ENCODE measurements at regions not wholly inside any gene's neighbourhood (a gene's known extent, or its start where the extent isn't known, plus 50 kb on each side); places are given as distances from the start of the nearest gene placed in this dataset.

- Histone ChIP-seq H2AK5ac (ENCODE audit: low read depth, low read length) (no peak overlapping the region), H3K79me1 (ENCODE audit: low read depth in 1 of 2, low read length in 2 of 2) (no peaks in the 10 kb centered on the region), H2BK5ac (ENCODE audit: low read depth, low read length, poor library complexity, severe bottlenecking) (no peak overlapping the region), H2BK20ac (ENCODE audit: low read depth, low read length) (no peak overlapping the region), H3K4me1 (ENCODE audit: control insufficient read depth, insufficient read depth, low read length) (no peaks in the 10 kb centered on the region), H4K5ac (ENCODE audit: low read depth, low read length) (no peak overlapping the region), H3K56ac (ENCODE audit: extremely low read depth, insufficient read depth, low read length) (no peak overlapping the region), H3K23ac (ENCODE audit: low read depth, low read length) (no peak overlapping the region), H3K4me2 (ENCODE audit: low read depth, low read length) (no peak overlapping the region), H4K20me1 (ENCODE audit: insufficient read depth, low read length) (no peaks in the 10 kb centered on the region), H2AK9ac (replicated peaks; ENCODE audit: low read depth, low read length, poor library complexity) (no peak overlapping the region), H3K27me3 (ENCODE audit: control insufficient read depth, insufficient read depth, low read length) (no peaks in the 10 kb centered on the region), H2AFZ (replicated peaks; ENCODE audit: low read length, poor library complexity) (no peak overlapping the region), H3K36me3 (ENCODE audit: control insufficient read depth, insufficient read depth, low read length) (no peaks in the 10 kb centered on the region), H3K9me3 (ENCODE audit: control insufficient read depth, insufficient read depth, low read length) (peaks cover 6% of the 10 kb centered on the region; the same call in 1 of the 2 replicates), H3K4me3 (ENCODE audit: insufficient read depth, low read depth, low read length) (no peak overlapping the region), H4K91ac (ENCODE audit: insufficient read depth, low read depth, low read length) (no peak overlapping the region), H3K9me1 (ENCODE audit: insufficient read depth, low read length) (no peaks in the 10 kb centered on the region), H3K14ac (replicated peaks; ENCODE audit: low read depth, low read length) (no peak overlapping the region), H3K27ac (ENCODE audit: insufficient read depth, low read length) (no peak overlapping the region), H3K9ac (ENCODE audit: low read depth, low read length) (no peak overlapping the region), H2BK120ac (ENCODE audit: low read depth, low read length) (no peak overlapping the region), H4K8ac (ENCODE audit: low read depth in 2 of 2, low read length in 2 of 2) (no peak overlapping the region), H3K18ac (ENCODE audit: low read depth, low read length) (no peak overlapping the region), H2BK15ac (ENCODE audit: low read depth, low read length) (no peak overlapping the region), H3K4ac (ENCODE audit: low read depth, low read length) (no peak overlapping the region)
- ATAC-seq (ENCODE audit: low read depth) (no peak), DNase-seq (no peak)
- intact Hi-C loops (cut with micrococcal nuclease) = no loop called here
- ChIA-PET CTCF (no interaction called here), POLR2A (ENCODE audit: unreplicated experiment) (no interaction called here)
- no peak for TF ChIP-seq RAD21 (IDR thresholded peaks at IDR 0.05; ENCODE audit: low read length)
- TF ChIP-seq RCOR1 (IDR thresholded peaks at IDR 0.05; ENCODE audit: insufficient replicate concordance, low read length) = no peak
- TF ChIP-seq SMC3 (IDR thresholded peaks at IDR 0.05; ENCODE audit: low read depth, low read length) = no peak
- WGBS, 2 experiments (ENCODE audit: extremely low coverage in 2 of 2, insufficient read length in 1 of 2) = 74% methylated on average over 3 of the region's 3 CpGs; no CpG with 5 or more reads in 1 of the 2 experiments
- no TSS peak for BruUV-seq (replicated peaks)
- dilution Hi-C loops (cut with HindIII; ENCODE audit: low sequenced_read_pairs, unreplicated experiment) = no loop called here
- in situ Hi-C loops (cut with MboI; ENCODE audit: low sequenced_read_pairs) = no loop called here
Observed at GRCh38 chr6:8686077-8686476, 250.7 kb upstream of the SLC35B3 start.
